ENCODE measurements at regions not wholly inside any gene's neighbourhood (a gene's known extent, or its start where the extent isn't known, plus 50 kb on each side); places are given as distances from the start of the nearest gene placed in this dataset.

GRCh38 chr9:35553670-35554543 lies 51.2 kb upstream of the TESK1 start:
- intact Hi-C loops (cut with micrococcal nuclease; ENCODE audit: unreplicated experiment) (loop anchor here (1.0 to 10.0 kb wide), 4 partner anchors 43 to 359 kb away; no protein-coding TSS in a partner anchor), in situ Hi-C loops (cut with HindIII; ENCODE audit: extremely low pct_ligation_motif_present, low pct_unique_long_range_greater_than_20kb) (loop anchor here (5.0 kb wide), 1 partner anchor 67 kb away; no protein-coding TSS in a partner anchor)
- no peaks in the 10 kb centered on the region for H3K79me2 ChIP-seq (ENCODE audit: insufficient read depth, low read length)
- FAIRE-seq (peak; percentile 92), ATAC-seq (peak; percentile 93), DNase-seq (ENCODE audit: low spot score) (peak; percentile 63)
- no peak overlapping the region for H3K4me2 ChIP-seq (ENCODE audit: low read depth, low read length)
- WGBS (ENCODE audit: low lambda C conversion rate), result 25% methylated on average over 12 of the region's 12 CpGs
- H3K36me3 ChIP-seq (replicated peaks in 1 of 2; ENCODE audit: control insufficient read depth in 1 of 2, insufficient read depth in 2 of 2, low read length in 2 of 2), result peaks cover 3 to 16% of the 10 kb centered on the region in 2 experiments; a peak in 4 of 5 replicates
- H3K4me3 ChIP-seq (replicated peaks in 1 of 3; ENCODE audit: insufficient read depth in 1 of 3, low read depth in 2 of 3, low read length in 3 of 3), result no peak overlapping the region
- CTCF ChIA-PET (ENCODE audit: low intra/inter-chr PET ratio, low total read pairs), result interaction anchor here (0.8 to 3.0 kb wide), 6 partner anchors 42 to 76 kb away, joined by 3 to 41 read pairs (median 6); partner anchors contain the start of gene RUSC2
- no peak overlapping the region for H3K9ac ChIP-seq (ENCODE audit: insufficient read depth, low read depth, low read length)
- H3K9me3 ChIP-seq (ENCODE audit: low read length), result no peaks in the 10 kb centered on the region
- no peaks in the 10 kb centered on the region for H4K20me1 ChIP-seq (ENCODE audit: insufficient read depth, low read length)
- H3K27ac ChIP-seq (ENCODE audit: extremely low read length, insufficient read depth, low read length), result no peak overlapping the region
- H3K27me3 ChIP-seq (ENCODE audit: control insufficient read depth in 1 of 2, insufficient read depth in 2 of 2, low read length in 2 of 2), result no peaks in the 10 kb centered on the region
- H2AFZ ChIP-seq (ENCODE audit: low read length), result no peak overlapping the region
- POLR2A ChIA-PET, result interaction anchor here (0.6 to 1.0 kb wide), 4 partner anchors 33 to 64 kb away, joined by 3 read pairs; partner anchors contain the start of gene RUSC2
- BruUV-seq (replicated peaks), result no TSS peak
- peaks cover 11% of the 10 kb centered on the region for H3K4me1 ChIP-seq (ENCODE audit: insufficient read depth, low read length)
- TF ChIP-seq, protein P1, sequence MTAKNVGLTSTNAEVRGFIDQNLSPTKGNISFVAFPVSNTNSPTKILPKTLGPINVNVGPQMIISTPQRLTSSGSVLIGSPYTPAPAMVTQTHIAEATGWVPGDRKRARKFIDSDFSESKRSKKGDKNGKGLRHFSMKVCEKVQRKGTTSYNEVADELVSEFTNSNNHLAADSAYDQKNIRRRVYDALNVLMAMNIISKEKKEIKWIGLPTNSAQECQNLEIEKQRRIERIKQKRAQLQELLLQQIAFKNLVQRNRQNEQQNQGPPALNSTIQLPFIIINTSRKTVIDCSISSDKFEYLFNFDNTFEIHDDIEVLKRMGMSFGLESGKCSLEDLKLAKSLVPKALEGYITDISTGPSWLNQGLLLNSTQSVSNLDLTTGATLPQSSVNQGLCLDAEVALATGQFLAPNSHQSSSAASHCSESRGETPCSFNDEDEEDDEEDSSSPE (CRISPR knock-in tag; IDR thresholded peaks at IDR 0.05), result 0 out of 2 replicates have a peak, but pooled peaks have one; percentile 30
- TF ChIP-seq ZFY (CRISPR knock-in tag; IDR thresholded peaks at IDR 0.05) (0 out of 2 replicates have a peak, but pooled peaks have one; percentile 24), TOE1 (CRISPR knock-in tag; IDR thresholded peaks at IDR 0.05) (no peak), SAP130 (CRISPR knock-in tag; IDR thresholded peaks at IDR 0.05; ENCODE audit: low read depth) (peak; percentile 60), MXD4 (CRISPR knock-in tag; IDR thresholded peaks at IDR 0.05) (peak; percentile 29; the same call in 1 of the 2 replicates), FOSL2 (CRISPR knock-in tag; IDR thresholded peaks at IDR 0.05) (peak; percentile 34; the same call in 1 of the 2 replicates), ZNF275 (CRISPR knock-in tag; IDR thresholded peaks at IDR 0.05; ENCODE audit: borderline replicate concordance) (no peak), ZNF121 (CRISPR knock-in tag; IDR thresholded peaks at IDR 0.05) (0 out of 2 replicates have a peak, but pooled peaks have one; percentile 22), SMC3 (IDR thresholded peaks at IDR 0.05; ENCODE audit: low read length) (peak; percentile 98), NR2F6 (IDR thresholded peaks at IDR 0.05) (no peak), NR2F6 (CRISPR knock-in tag; IDR thresholded peaks at IDR 0.05) (peak; percentile 22; the same call in 1 of the 2 replicates)
- TF ChIP-seq, protein P2, sequence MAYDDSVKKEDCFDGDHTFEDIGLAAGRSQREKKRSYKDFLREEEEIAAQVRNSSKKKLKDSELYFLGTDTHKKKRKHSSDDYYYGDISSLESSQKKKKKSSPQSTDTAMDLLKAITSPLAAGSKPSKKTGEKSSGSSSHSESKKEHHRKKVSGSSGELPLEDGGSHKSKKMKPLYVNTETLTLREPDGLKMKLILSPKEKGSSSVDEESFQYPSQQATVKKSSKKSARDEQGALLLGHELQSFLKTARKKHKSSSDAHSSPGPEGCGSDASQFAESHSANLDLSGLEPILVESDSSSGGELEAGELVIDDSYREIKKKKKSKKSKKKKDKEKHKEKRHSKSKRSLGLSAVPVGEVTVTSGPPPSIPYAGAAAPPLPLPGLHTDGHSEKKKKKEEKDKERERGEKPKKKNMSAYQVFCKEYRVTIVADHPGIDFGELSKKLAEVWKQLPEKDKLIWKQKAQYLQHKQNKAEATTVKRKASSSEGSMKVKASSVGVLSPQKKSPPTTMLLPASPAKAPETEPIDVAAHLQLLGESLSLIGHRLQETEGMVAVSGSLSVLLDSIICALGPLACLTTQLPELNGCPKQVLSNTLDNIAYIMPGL (CRISPR knock-in tag; IDR thresholded peaks at IDR 0.05; ENCODE audit: borderline replicate concordance in 1 of 2, low read depth in 1 of 2), result 0 out of 4 replicates have a peak, but pooled peaks of 1 of the 2 experiments have one; percentile 58
- TF ChIP-seq, protein P3, sequence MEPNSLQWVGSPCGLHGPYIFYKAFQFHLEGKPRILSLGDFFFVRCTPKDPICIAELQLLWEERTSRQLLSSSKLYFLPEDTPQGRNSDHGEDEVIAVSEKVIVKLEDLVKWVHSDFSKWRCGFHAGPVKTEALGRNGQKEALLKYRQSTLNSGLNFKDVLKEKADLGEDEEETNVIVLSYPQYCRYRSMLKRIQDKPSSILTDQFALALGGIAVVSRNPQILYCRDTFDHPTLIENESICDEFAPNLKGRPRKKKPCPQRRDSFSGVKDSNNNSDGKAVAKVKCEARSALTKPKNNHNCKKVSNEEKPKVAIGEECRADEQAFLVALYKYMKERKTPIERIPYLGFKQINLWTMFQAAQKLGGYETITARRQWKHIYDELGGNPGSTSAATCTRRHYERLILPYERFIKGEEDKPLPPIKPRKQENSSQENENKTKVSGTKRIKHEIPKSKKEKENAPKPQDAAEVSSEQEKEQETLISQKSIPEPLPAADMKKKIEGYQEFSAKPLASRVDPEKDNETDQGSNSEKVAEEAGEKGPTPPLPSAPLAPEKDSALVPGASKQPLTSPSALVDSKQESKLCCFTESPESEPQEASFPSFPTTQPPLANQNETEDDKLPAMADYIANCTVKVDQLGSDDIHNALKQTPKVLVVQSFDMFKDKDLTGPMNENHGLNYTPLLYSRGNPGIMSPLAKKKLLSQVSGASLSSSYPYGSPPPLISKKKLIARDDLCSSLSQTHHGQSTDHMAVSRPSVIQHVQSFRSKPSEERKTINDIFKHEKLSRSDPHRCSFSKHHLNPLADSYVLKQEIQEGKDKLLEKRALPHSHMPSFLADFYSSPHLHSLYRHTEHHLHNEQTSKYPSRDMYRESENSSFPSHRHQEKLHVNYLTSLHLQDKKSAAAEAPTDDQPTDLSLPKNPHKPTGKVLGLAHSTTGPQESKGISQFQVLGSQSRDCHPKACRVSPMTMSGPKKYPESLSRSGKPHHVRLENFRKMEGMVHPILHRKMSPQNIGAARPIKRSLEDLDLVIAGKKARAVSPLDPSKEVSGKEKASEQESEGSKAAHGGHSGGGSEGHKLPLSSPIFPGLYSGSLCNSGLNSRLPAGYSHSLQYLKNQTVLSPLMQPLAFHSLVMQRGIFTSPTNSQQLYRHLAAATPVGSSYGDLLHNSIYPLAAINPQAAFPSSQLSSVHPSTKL (CRISPR knock-in tag; IDR thresholded peaks at IDR 0.05), result peak; percentile 16; the same call in 1 of the 2 replicates

All from HepG2 (cell line).